IPS DF 4.7 (cell line): ENCODE measurements at regions not wholly inside any gene's neighbourhood (a gene's known extent, or its start where the extent isn't known, plus 50 kb on each side); places are given as distances from the start of the nearest gene placed in this dataset.
"Not testable (repeated sequence)": the region's sequence is repeated elsewhere in the genome, so short reads cannot be mapped to it uniquely, and the experiment has no call there.

ENCODE experiments used
- DNase-seq: peaks from one replicate; pipeline ENCODE4 v3.0.0-alpha.2; 2013; ENCODE audit warnings: low spot score; ENCODE audit errors: extremely low read depth

GRCh38 chr12:30578426-30578825 lies 117.2 kb downstream of the IPO8 start:
- no peak for DNase-seq

DNA sequence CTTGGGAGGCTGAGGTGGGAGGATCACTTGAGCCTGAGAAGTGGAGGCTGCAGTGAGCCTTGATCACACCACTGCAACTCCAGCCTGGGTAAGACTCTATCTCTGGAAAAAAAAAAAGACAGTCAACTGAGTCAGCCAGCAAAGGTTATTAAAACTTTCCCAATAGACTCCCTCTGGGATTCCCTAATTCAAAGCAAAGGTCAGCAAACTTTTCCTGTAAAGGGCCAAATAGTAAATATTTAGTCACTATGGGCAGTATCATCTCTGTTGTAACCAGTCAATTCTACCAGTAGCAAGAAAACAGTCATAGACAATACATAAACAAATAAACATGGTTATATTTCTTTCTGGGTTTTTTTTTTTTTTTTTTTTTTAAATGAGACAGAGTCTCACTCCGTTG lies 122.5 kb downstream of the IPO8 start:
- DNase-seq: no peak

- no peak for DNase-seq
Observed at GRCh38 chr12:30570211-30570890, 125.3 kb downstream of the IPO8 start.

- no peak for DNase-seq
Observed at GRCh38 chr12:30569426-30569825, 126.2 kb downstream of the IPO8 start.

GRCh38 chr12:30568453-30568852 lies 127.2 kb downstream of the IPO8 start:
- DNase-seq: no peak

DNA sequence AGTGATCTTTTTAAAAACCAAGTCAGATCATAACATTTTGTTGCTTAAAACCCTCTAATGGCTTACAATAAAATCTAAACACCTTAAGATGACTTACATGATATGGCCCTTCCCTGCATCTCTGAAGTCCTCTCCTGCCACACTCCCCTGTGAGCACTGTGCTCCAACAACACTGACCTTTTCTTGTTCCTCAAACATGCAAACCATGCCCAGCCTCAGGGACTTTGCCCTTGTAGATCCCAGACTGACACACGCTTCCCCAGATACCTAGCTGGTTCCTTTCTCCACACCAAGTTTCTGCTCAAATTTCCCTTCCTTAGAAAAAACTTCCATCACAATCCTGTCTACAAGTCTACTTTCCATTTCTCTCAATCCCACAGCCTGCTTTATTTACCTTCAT lies 128.6 kb downstream of the IPO8 start:
- DNase-seq: no peak

- no peak for DNase-seq
Observed at GRCh38 chr12:30564394-30564793, 131.3 kb downstream of the IPO8 start.

GRCh38 chr12:30548203-30548602 lies 147.5 kb downstream of the IPO8 start:
- DNase-seq: no peak

GRCh38 chr12:30546121-30546520 lies 149.5 kb downstream of the IPO8 start:
- no peak for DNase-seq

DNA sequence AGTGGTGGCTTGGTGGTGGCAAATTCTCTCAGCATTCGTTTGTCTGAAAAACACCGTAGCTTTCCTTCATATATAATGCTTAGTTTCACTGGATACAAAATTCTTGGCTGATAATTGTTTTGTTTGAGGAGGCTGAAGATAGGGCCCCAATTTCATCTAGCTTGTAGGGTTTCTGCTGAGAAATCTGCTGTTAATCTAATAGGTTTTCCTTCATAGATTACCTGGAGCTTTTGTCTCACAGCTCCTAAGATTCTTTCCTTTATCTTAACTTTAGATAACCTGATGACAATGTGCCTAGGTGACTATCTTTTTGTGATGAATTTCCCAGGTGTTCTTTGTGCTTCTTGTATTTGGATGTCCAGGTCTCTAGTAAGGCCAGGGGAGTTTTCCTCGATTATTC lies 151.0 kb downstream of the IPO8 start:
- not testable (repeated sequence) for DNase-seq

- DNase-seq: no peak
Observed at GRCh38 chr12:30537228-30537627, 158.4 kb downstream of the IPO8 start.

- no peak for DNase-seq
Observed at GRCh38 chr12:30533558-30534265, 162.0 kb downstream of the IPO8 start.

DNA sequence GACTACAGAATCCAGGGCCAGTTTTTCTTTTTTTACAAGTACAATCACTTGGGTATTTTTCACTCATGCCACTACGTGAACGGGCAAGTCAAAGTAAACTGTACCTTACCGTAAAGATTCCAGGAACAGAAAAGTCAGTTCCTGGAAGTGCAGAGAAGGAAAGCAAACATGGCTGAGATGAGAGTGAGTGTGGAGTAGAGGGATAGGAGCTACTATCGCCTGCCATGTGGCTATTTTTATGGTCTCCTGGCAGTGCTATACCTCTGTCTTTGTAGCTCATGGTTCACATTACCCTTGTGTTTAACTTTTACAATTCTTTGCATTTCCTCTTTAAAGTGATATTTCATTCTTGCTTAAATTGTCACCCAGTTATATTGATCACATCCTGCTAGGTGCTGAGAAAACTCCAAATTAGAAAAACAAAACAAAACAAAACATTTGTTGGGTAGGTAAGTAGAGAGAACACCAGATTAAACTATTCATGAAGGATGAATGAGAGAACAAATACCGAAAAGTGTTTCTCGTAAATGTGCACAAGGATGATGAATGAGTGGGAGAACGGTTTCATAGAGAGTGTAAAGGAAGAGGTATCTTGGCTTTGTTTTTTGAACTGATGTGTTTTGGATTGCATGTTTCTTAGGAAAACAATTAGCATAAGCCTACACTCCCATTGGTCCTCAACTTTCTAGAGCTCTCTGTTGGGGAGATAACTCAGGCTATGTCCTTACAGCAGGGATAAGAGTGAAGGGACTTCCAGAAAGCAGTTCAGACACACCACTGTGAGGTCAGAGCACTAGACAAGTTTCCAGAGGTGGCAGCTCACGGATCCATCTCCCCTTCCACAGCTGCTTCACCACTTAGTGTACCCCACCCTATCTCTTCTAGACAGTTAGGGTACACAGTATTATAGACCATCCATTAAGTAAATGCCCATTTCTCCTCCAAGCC lies 163.7 kb downstream of the IPO8 start:
- no peak for DNase-seq

- DNase-seq: no peak
Observed at GRCh38 chr12:30529489-30530269, 166.0 kb downstream of the IPO8 start.

GRCh38 chr12:30525171-30525570 lies 170.5 kb downstream of the IPO8 start:
- no peak for DNase-seq

GRCh38 chr12:30520285-30520684 lies 175.4 kb downstream of the IPO8 start:
- not testable (repeated sequence) for DNase-seq

DNA sequence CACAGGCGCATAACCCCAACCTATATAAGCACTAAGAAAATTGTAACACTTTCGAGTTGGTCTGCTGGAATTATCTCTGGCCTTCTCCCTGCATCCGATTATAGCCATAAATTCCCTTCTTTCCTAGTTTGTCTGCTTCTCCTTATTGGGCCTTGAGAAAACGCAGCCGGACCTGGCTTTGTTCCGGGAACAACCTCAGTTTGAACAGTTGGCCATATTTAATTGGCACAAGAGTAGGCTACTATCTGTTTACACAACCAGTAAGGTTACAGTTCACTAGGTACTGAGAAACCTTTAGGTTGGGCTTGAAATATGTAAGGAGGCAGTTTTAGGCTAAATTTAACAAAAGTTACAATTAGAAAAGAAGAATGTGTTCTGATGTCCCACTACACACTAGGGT lies 176.1 kb downstream of the IPO8 start:
- DNase-seq: no peak

DNA sequence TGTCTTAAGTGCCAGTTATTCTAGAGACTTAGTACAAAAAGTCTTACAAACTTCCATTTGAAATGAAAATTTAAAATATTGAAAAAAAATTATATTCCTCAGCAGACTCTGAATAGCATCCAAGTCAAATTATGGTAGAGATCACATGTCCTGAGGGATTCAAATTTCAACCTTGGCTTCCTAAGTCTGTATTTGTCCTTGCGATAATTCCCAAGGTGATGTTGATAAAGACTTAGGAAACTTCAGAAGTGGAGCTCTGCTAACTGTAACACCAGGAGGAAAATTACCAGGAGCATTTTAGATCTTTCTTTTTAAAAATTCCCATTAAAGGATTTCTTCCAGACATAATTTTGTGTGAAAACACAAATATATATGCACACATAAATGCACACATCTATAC lies 178.3 kb downstream of the IPO8 start:
- DNase-seq: no peak

DNA sequence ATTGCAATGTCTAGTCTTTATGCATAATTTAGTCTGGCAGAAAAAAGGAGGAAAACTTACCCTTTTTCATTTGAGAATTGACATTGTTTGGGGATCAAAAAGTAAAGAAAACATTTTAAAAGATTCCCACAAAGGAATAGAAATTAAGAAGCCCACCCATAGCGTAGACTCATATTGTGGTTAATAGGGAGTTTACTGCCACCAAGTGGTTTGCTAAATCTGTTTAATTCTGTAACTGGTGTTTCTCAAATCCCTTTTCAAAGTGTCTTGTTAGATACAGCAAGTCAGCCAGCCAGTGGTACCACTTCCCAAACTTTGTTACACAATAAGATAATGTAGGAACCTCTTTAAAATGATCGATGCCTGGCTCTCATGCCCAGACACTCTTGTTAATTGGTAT lies 180.3 kb downstream of the IPO8 start:
- peak; percentile 38 for DNase-seq

DNA sequence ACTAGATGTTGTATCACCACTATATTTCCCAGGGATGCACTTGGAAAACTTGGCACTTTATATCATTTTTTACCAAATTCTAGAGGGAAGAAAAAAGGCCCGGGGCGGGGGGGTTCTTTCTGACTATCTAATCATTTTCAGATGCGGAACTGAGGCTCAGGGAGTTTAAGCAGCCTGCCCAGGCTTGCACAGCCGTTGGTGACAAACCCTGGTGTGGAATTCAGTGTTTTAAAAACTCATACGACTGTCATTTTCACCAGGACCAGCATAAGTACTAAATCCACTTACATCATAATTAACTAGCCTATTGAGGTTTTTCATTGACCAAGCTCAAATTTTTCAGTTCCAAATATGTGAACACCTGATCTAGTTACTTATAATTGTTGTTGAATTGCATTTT lies 181.0 kb downstream of the IPO8 start:
- no peak for DNase-seq
